Midbrain (tissue), 1 donor: ENCODE measurements at regions not wholly inside any gene's neighbourhood (a gene's known extent, or its start where the extent isn't known, plus 50 kb on each side); places are given as distances from the start of the nearest gene placed in this dataset.
"Not testable (repeated sequence)": the region's sequence is repeated elsewhere in the genome, so short reads cannot be mapped to it uniquely, and the experiment has no call there.

Source experiments
- DNase-seq: peaks from one replicate; lab custom pipeline; 2025; lab: John Stamatoyannopoulos, UW

DNA sequence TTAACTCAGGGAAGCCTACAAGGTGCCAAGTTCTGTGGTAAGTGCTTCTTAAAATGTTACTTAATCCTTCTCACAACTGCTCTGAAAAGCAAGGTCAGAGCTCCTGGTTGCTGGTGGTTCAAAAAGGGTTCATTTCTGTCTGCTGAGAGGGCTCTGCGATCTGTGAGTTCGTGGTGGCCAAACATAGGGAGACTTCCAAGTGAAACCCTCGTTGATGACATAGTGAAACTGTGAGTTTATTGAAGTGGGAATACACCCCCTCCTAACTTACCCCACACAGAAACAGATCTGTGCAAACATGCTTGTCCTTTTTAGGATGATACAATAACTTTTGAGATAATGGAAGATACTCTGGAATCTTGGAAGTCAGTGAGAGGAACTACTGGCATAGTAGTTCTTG is 164.8 kb upstream of the PGRMC2 start:
- DNase-seq: no peak

DNA sequence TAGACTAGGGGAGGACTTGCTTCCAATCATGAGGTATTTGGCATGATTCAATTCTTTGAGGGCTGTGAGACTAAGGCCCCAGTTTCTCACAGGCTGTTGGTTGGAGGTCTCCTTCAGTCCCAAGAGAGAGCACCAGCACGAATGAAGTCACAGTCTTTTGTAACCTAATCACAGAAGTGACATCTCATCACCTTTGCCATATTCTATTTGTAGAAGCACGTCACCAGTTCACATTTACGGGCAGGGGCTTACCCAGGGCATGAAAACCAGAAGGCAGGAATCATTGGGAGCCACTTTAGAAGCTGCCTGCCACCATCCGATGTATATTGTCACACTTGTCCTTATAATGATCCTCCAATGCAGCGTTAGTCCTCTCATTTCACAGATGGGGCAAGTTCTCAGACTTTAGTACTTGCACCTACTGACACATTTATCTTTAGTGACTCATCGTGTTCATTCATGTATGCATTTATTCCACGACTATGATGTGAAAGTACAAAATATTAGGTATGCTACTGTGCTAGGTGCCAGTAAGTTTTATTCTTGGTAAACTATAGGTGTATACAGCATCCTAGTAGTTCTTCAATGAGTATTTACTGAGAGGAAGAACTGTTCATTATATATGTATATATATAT is 163.8 kb upstream of the PGRMC2 start:
- no peak for DNase-seq

DNA sequence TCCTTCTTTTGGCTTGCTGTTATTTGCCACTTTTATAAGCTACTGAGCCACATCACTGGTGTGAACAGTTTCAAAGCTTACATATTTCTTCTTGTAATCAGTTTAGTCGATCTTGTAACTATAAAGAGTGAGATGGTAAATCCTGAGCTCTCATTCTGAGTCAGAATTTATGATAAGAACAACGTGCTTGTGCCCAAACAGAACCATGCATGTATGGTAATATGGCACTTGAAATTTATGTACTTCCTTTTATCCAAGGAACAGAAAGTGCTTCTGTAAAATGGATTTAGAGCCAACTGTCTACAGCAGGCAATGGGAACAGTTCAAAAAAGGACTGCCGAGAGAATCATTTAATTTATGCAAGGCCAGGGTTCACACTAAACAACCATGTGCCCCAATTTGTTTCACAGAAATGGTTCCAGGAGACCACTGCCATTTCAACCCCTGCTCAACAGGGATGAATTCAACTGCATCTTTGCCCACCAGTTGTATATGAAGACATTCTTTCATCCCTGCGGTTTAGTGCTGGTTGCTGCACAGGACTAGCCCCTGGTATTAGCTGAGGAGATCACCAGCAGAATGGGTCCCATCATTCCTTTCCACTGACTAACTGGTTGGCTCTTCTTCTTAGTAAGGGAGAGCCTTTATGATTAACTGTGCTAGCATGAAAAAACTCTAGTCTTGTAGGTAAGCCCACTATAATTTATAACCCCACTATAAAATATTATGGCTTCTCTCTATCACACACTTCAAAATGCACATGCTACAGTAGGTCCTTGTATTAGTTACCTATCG is 162.9 kb upstream of the PGRMC2 start:
- DNase-seq: no peak

DNA sequence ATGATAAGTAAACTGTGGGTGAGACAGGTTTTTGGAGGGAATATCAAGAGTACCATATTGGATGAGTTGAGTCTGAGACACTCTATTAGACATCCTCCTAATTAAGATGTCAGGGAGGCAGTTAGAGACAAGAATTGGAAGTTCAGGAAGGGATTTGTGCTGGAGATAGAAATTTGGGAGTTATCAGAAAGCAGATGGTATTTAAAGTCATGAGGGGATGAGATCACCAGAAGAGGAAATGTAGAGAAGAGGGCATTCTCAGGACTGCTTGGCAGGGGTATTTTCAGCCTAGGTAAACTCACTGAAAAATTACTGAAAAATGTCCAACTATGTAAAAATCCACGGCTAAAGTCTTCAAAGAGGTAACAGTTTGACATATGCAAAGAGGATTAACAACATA is 161.6 kb upstream of the PGRMC2 start:
- no peak for DNase-seq

DNA sequence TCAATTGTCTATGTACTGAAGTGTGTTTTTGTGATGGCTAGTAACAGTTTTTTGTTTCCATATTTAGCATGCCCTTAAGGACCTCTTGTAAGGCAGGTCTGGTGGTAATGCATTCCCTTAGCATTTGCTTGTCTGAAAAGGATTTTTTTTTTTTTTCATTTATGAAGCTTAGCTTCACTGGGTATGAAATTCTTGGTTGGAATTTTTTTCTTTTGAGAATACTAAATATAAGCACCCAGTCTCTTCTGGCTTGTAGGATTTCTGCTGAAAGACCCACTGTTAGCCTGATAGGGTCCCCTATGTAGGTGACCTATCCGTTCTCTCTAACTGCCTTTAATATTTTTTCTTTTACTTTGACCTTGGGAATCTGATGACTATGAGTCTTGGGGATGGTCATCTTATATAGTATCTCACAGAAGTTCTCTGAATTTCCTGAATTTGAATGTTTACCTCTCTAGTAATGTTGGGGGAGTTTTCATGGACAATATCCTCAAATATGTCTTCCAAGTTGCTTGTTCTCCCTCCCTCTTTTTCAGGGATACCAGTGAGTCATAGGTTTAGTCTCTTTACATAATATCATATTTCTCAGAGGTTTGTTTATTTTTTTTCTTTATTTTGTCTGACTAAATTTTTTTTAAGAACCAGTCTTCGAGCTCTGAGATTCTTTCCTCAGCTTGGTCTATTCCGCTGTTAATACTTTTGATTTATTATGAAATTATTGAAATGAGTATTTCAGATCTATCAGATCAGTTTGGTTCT is 157.1 kb upstream of the PGRMC2 start:
- no peak for DNase-seq

DNA sequence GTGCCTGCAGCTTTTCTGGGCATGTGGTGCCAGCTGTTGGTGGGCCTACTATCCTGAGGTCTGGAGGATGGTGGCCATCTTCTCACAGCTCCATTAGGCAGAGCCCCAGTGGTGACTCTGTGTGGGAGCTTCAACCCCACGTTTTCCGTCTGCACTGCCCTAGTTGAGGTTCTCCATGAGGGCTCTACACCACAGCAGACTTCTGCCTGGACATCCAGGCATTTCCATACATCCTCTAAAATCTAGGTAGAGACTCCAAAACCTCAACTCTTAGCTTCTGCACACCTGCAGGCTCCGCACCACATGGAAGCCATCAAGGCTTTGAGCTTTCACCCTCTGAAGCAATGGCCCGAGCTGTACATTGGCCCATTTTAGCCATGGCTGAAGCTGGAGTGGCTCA is 153.3 kb upstream of the PGRMC2 start:
- DNase-seq: no peak

DNA sequence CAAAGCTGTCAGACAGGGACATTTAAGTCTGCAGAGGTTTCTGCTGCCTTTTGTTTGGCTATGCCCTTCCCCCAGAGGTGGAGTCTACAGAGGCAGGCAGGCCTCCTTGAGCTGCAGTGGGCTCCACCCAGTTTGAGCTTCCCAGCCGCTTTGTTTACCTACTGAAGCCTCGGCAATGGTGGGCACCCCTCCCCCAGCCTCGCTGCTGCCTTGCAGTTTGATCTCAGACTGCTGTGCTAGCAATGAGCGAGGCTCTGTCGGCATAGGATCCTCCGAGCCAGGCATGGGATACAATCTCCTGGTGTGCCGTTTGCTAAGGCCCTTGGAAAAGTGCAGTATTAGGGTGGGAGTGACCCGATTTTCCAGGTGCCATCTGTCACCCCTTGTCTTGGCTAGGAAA is 149.4 kb upstream of the PGRMC2 start:
- not testable (repeated sequence) for DNase-seq

DNA sequence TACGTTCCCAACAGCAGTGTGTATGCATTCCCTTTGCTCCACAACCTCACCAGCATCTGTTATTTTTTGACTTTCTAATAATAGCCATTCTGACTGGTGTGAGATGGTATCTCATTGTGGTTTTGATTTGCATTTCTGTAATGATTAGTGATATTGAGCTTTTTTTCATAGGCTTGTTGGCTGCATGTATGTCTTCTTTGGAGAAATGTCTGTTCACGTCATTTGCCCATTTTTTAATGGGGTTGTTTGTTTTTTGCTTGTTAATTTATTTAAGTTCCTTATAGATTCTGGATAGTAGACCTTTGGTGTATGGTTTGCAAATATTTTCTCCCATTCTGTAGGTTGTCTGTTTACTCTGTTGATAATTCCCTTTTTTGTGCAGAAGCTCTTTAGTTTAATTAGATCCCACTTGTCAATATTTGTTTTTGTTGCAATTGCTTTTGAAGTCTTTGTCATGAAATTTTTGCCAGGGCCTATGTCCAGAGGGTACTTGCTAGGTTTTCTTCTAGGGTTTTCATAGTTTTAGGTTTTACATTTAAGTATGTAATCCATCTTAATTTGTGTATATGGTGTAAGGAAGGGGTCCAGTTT is 141.5 kb upstream of the PGRMC2 start:
- DNase-seq: not testable (repeated sequence)

DNA sequence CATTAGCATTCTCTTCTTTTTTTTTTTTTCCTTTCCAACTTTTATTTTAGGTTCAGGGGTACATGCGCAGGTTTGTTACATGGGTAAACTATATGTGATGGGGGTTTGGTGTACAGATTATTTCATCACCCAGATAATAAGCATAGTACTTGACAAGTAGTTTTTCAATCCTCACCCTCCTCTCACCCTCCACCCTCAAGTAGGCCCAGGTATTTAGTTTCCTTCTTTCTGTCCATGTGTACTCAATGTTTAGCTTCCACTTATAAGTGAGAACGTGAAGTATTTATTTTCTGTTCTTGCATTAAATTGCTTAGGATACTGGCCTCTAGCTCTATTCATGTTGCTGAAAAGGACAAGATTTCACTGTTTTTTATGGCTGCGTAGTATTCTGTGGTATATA is 140.8 kb upstream of the PGRMC2 start:
- no peak for DNase-seq

DNA sequence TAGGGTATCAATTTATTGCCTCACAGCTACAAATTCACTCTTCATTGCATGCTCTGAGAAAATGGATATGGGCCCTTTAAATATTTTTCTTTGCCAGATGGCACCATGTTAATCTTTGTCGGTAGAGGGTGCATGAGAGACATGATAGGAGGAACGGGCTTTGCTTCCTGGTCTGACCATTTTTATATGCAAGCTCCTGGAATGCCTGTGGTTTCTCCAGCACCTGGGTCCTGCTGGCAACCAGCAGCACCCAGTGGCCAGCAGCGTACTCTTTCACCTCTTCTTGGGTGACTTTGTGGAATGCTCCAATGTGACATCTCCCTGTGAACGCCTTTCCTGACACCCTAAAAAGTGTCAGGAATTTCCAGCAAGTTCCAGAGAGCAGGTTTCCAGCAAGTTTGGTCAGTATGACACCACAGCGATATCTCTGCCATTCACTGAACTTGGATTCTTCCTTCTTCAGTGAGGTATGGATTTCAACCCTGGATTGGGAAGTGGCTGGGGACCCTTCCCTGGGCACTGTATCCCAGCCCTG is 140.3 kb upstream of the PGRMC2 start:
- no peak for DNase-seq

DNA sequence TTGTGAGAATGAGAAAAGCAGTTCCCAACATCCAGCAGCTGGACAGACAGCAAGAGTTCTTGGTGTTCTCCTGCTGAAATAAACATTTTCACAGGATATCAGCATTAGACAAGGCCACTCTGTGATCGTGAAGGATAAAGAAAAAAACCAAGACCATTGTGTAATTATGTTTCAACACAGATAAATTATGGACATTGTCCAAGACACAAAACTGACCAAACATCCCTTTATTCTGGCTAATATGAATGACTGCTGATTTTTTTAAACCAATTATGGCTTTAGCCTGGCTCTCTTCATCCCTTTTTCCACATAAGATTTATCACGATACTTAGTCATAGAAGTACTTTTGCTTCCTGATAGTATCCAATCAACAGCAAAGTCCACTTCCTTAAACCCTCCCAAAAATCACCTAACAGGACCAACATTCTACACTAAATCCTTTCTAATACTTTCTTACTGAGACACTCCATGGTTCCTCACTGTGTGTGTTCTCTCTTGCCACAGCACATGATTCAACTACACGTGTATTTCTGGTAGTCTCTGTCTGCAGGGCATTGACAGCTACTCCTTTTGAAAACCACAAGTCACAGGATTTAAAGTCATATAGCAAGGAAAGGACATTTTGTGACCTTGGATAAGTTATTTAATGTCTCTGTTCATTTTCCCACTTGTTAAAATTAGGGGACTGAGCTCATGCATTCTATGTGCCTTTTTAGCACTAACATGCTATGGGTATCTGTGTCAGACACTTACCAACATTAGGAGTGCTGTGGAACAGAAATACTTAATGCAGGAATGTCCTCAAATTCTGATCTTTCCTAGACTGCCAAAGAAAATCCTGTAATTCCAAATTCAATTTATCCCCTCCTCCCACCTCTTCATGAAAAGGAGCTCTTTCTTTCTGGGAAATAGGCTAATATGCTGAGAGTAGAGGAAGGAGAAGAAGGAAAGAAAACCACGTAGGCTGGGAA is 137.2 kb upstream of the PGRMC2 start:
- no peak for DNase-seq

DNA sequence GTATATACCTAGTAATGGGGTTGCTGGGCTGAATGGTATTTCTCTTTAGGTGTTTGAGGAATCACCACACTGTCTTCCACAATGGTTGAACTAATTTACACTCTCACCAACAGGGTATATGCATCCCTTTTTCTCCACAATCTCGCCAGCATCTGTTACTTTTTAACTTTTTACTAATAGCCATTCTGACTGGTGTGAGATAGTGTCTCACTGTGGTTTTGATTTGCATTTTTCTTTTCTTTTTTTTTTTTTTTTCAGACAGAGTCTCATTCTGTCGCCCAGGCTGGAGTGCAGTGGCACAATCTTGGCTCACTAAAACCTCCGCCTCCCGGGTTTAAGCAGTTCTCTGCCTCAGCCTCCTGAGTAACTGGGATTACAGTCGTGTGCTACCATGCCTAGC is 134.7 kb upstream of the PGRMC2 start:
- not testable (repeated sequence) for DNase-seq

DNA sequence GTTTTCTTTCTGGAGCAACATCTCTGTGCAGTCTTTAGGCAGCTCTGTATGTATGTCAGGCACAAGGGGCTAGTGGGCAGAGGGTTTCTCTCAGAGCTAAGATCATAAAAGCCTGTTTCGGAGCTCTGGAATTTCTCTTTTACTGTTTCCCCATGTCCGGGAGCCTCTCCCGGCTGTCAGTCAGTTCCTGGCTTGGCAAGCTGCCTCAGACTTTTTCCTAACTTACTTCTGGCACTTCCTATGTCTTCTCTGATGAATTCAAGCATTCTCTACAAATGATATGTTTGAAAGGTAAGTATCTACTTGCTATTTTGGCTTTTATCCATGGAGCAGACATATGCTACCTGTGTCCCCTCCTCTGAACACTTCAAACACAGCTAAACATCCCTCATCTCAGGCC is 129.3 kb upstream of the PGRMC2 start:
- no peak for DNase-seq

DNA sequence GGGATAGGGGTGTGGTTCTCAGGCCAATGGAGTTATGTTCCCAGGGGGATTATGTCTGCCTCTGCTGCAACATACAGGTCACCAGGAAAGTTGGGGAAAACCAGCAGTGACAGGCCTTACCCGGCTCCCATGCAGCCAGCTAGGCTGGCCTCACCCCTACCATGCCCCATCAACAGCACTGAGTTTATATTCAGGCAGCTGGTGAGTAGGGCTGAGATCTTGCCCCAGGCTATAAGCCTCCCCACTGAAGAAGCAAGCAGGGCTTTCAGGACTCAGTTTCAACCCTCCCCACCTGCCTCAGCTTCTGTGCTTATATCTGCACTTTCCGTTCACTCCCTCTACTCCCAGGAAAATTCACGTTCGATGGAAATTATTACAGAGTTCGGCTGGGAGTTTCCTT is 122.4 kb upstream of the PGRMC2 start:
- no peak for DNase-seq

DNA sequence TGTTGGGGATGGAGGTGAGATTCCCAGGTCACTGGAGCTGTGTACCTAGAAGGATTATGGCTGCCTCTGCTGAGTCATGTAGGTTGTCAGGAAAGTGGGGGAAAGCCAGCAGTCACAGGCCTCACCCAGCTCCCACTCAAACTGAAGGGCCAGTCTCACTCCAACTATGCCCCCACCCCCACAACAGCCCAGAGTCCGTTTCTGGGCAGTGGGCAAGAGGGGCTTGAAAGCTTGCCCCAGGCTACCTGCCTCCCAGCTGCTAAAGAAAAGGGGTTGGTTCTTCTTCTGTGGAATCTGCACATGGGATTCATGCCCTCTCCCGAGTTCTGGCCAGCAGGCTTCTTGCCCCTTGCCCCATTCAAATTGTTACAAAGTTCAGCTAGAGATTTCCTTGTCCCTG is 116.0 kb upstream of the PGRMC2 start:
- DNase-seq: no peak

DNA sequence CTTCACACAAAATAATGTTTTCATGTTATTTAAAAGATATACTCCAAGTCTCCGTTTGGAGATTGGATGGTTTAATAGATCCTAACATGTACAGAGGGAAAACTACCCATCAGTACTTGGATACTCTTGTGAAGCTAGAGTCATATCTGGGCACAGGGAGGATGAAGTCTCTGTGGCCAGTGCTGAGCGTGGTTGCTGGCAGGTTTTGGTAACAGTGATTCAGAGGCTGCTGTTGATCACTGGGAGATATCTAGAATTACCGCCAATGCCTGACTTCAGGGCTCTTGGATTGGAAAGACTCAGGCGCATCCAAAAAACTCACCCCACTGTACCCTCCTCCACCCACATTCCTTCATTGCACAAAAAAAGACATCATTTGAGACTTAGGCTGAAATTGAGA is 107.2 kb upstream of the PGRMC2 start:
- DNase-seq: no peak

DNA sequence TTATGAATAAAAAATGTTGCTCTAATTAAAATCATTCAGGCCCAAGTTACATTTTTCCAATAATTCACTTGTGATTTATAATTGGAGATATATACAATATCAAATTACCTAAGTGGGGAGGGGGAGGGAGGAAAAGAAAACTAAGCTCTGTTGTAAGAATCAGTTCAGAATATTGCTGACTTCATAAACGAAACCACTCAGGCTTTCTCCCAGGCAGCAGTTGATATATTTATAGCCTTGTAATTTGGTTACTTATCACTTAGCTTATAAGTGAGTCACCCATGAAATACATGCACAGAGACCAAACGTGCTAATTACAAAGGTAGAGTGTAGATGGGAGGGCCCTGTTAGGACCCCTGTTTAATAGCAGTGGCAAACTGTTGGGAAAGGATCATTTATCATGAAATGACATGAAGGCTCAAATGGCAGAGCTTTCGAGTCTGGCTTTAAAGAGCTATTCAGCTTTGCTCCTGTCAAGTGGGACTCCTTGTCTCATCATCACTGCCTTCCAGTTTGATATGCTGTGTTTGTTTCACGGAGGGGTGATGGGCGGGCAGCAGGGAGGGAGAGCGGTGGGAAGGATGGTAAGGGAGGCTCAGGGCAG is 105.6 kb upstream of the PGRMC2 start:
- DNase-seq: no peak

DNA sequence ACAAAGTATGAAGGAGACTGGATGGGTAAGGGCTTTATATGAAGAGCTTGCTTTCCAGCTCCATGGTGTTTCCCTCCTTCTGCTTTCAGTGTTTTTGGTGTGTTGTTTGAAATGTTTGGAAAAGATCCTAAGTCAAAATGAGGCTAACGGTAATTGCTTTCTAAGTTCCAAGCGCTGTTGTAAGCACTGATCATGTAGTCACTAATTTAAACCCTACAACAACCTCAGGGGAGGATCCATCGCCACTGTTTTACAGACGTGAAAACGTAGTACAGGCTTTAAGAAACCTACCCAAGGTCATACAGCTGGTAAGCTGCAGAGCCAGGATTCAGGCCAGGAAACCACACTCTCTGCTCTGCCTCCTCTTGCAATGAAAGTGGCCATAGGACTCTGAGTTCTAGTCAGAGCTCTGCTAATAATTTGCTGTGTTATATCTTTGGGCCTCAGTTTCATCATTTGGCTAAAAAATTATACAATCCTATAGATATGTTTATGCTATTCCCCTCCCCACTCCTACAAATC is 102.9 kb upstream of the PGRMC2 start:
- DNase-seq: no peak

DNA sequence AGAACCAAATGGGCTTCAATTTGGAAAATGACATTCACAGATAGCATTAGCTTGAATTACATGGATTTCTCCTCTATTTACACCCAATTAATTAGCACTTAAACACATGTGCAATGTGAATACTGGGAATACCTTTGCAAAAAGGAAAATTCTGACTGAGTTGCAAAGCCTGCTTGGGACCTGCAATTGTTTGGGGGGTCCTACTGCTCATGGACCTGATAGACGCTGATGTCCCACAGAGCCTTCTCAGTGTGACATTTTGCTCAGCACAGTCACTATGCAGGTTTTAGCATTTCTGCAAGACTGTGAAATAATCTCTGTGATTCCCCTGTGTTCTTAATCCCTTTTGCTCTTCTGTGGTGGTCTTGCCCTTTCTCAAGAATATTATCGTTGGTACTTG is 101.2 kb upstream of the PGRMC2 start:
- no peak for DNase-seq

DNA sequence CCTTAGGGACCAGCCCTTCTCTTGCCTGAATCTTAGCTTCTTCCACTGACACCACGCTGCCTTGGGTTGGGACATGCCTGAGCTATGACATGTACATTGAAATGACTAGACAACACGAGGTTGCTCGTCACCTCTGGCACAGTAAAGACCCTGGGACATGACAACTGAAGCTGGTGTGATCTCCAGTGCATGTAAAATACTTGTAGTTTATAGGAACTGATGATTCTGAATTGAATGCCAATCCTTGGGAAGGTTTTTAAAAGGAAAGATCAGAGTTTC is 100.7 kb upstream of the PGRMC2 start:
- DNase-seq: no peak
